HepG2 (cell line): ENCODE measurements at regions not wholly inside any gene's neighbourhood (a gene's known extent, or its start where the extent isn't known, plus 50 kb on each side); places are given as distances from the start of the nearest gene placed in this dataset.
"Not testable (repeated sequence)": the region's sequence is repeated elsewhere in the genome, so short reads cannot be mapped to it uniquely, and the experiment has no call there.

ENCODE experiments used
- ATAC-seq: fragments of 200-7000 bp; cut with Tn5 transposase; 3 replicates; pipeline ENCODE4 v1.9.1; 2020; ENCODE audit warnings: mild to moderate bottlenecking, moderate library complexity
- BruUV-seq: library from RNA; stranded (reverse); fragments of 400-500 nt; replicated peaks from 2 replicates; lab custom pipeline; 2021; lab: Mats Ljungman, UMichigan
- CTCF ChIA-PET: fragments of 300-600 bp; formaldehyde crosslinking; extraction: SDS; loops from one replicate; lab custom pipeline; 2021; ENCODE audit warnings: low total read pairs, inconsistent platforms, low intra/inter-chr PET ratio; lab: Yijun Ruan, JAX
- POLR2A ChIA-PET: fragments of 350-600 bp; sonication (Branson Sonifier 250); formaldehyde crosslinking; loops from one replicate; lab custom pipeline; 2020; ENCODE audit warnings: antibody characterized with exemption, inconsistent platforms; lab: Yijun Ruan, JAX
- DNase-seq: peaks from one replicate; pipeline ENCODE4 v3.0.0-alpha.2; 2015; ENCODE audit warnings: low spot score
- FAIRE-seq: peaks from 3 replicates; lab custom pipeline; 2011; peaks lifted over from hg19 to GRCh38; lab: Jason Lieb, UNC
- H2AFZ ChIP-seq: one replicate; pipeline ENCODE4 v1.6.1; 2011; ENCODE audit warnings: low read length, inconsistent platforms
- H3K27ac ChIP-seq: fragments of 300-600 bp; 3 replicates; pipeline ENCODE4 v1.8.0; 2011; ENCODE audit warnings: mixed run types, mild to moderate bottlenecking, mixed read lengths, low read length, inconsistent platforms; ENCODE audit not compliant: insufficient read depth; ENCODE audit errors: extremely low read length
- H3K27me3 ChIP-seq, 2 experiments: fragments of 200-600 bp in 1 of 2; 2 replicates in 1 of 2; 3 replicates in 1 of 2; pipeline versions ENCODE4 v1.6.0 to v1.8.0; 2011; ENCODE audit warnings: low read length in 2 of 2, mild to moderate bottlenecking in 2 of 2, moderate library complexity in 2 of 2, inconsistent platforms in 1 of 2; ENCODE audit not compliant: insufficient read depth in 2 of 2, control insufficient read depth in 1 of 2
- H3K36me3 ChIP-seq, 2 experiments: fragments of 200-600 bp in 1 of 2; replicated peaks in 1 of 2; 2 replicates in 1 of 2; 3 replicates in 1 of 2; pipeline versions ENCODE4 v1.5.1 to v1.8.0; 2011; ENCODE audit warnings: low read length in 2 of 2, inconsistent platforms in 1 of 2; ENCODE audit not compliant: insufficient read depth in 2 of 2, control insufficient read depth in 1 of 2
- H3K4me1 ChIP-seq: 2 replicates; pipeline ENCODE4 v1.5.1; 2012; ENCODE audit warnings: low read length, inconsistent platforms; ENCODE audit not compliant: insufficient read depth
- H3K4me2 ChIP-seq: 2 replicates; pipeline ENCODE4 v1.6.0; 2011; ENCODE audit warnings: low read depth, low read length, inconsistent platforms
- H3K4me3 ChIP-seq, 3 experiments: fragments of 200-600 bp in 1 of 3; sonication (generic), shearing (Covaris generic) in 1 of 3; replicated peaks in 1 of 3; 2 replicates each; pipeline ENCODE4 v1.5.1; 2011 to 2016; ENCODE audit warnings: low read length in 3 of 3, inconsistent platforms in 2 of 3, low read depth in 2 of 3, mild to moderate bottlenecking in 2 of 3, control low read depth in 1 of 3, mixed read lengths in 1 of 3; ENCODE audit not compliant: insufficient read depth in 1 of 3
- H3K79me2 ChIP-seq: one replicate; pipeline ENCODE4 v1.6.1; 2011; ENCODE audit warnings: low read length, inconsistent platforms; ENCODE audit not compliant: insufficient read depth
- H3K9ac ChIP-seq: 2 replicates; pipeline ENCODE4 v1.6.0; 2011; ENCODE audit warnings: mild to moderate bottlenecking, low read depth, low read length, inconsistent platforms; ENCODE audit not compliant: insufficient read depth
- H3K9me3 ChIP-seq: 2 replicates; pipeline ENCODE4 v1.5.1; 2012; ENCODE audit warnings: mild to moderate bottlenecking, low read length
- H4K20me1 ChIP-seq: 2 replicates; pipeline ENCODE4 v1.6.0; 2011; ENCODE audit warnings: inconsistent platforms, mild to moderate bottlenecking, low read length, moderate library complexity; ENCODE audit not compliant: insufficient read depth
- EEA1 ChIP-seq: sonication (generic); formaldehyde crosslinking; IDR thresholded peaks from 2 replicates; pipeline ENCODE4 v1.5.1; 2020; ENCODE audit warnings: mild to moderate bottlenecking, missing genetic modification reagents, borderline replicate concordance
- ESRRA ChIP-seq: sonication (generic); formaldehyde crosslinking; IDR thresholded peaks from 2 replicates; pipeline ENCODE4 v1.5.1; 2020; ENCODE audit warnings: mild to moderate bottlenecking, low read depth, missing genetic modification reagents
- HHEX ChIP-seq: IDR thresholded peaks from 2 replicates; pipeline ENCODE4 v1.6.1; 2016; ENCODE audit warnings: control low read depth
- MAFK ChIP-seq, 2 experiments: IDR thresholded peaks in 1 of 2; conservative IDR thresholded peaks in 1 of 2; 2 replicates each; pipeline ENCODE4 v1.6.1; 2011; ENCODE audit warnings: improper control_type of control experiment in 2 of 2, low read length in 2 of 2
- MEIS2 ChIP-seq: sonication (generic); formaldehyde crosslinking; IDR thresholded peaks from 2 replicates; pipeline ENCODE4 v1.9.0; 2021; ENCODE audit warnings: mild to moderate bottlenecking, missing genetic modification reagents
- PHF5A ChIP-seq: IDR thresholded peaks from one replicate; pipeline ENCODE4 v1.6.1; 2018; ENCODE audit warnings: low read depth, missing genetic modification reagents; ENCODE audit not compliant: unreplicated experiment
- SOX6 ChIP-seq, 2 experiments: fragments of 450-650 bp in 1 of 2; sonication (generic) in 1 of 2; formaldehyde crosslinking in 1 of 2; IDR thresholded peaks; 2 replicates each; pipeline versions ENCODE4 v1.4.0 to v1.6.1; 2017 to 2020; ENCODE audit warnings: antibody characterized with exemption in 1 of 2, mild to moderate bottlenecking in 1 of 2, missing genetic modification reagents in 1 of 2
- SP140L ChIP-seq: sonication (generic); formaldehyde crosslinking; IDR thresholded peaks from 2 replicates; pipeline ENCODE4 v1.4.0; 2020; ENCODE audit warnings: missing genetic modification reagents, borderline replicate concordance
- SP5 ChIP-seq: IDR thresholded peaks from 2 replicates; pipeline ENCODE4 v1.6.1; 2016; ENCODE audit warnings: low read depth, borderline replicate concordance
- ZMYM4 ChIP-seq: sonication (generic); formaldehyde crosslinking; IDR thresholded peaks from 2 replicates; pipeline ENCODE4 v1.8.1; 2023; ENCODE audit warnings: mild to moderate bottlenecking, missing genetic modification reagents
- ZNF441 ChIP-seq: sonication (generic); formaldehyde crosslinking; IDR thresholded peaks from 2 replicates; pipeline ENCODE4 v1.7.0; 2021; ENCODE audit warnings: missing genetic modification reagents, borderline replicate concordance
- WGBS: methylation state at CpG from one replicate; pipeline ENCODE4 v1.1.6; 2017; ENCODE audit warnings: low lambda C conversion rate; 5-methylcytosine and 5-hydroxymethylcytosine counted together
- in situ Hi-C: cut with HindIII; loops from 2 replicates; pipeline ENCODE4 v1.10.0; 2017; ENCODE audit warnings: low pct_unique_long_range_greater_than_20kb; ENCODE audit not compliant: extremely low pct_ligation_motif_present
- intact Hi-C: fragments of 100-400 bp; cut with micrococcal nuclease; formaldehyde crosslinking; loops from one replicate; pipeline ENCODE4 v1.10.0; 2022; ENCODE audit not compliant: unreplicated experiment
- TF ChIP-seq, protein P1 (sequence below): sonication (generic); formaldehyde crosslinking; IDR thresholded peaks from 2 replicates; pipeline ENCODE4 v1.5.0; 2020; ENCODE audit warnings: mild to moderate bottlenecking, low read depth, missing genetic modification reagents, borderline replicate concordance
- TF ChIP-seq, protein P2 (sequence below): sonication (generic); formaldehyde crosslinking; IDR thresholded peaks from 2 replicates; pipeline ENCODE4 v1.5.0; 2020; ENCODE audit warnings: missing genetic modification reagents

DNA sequence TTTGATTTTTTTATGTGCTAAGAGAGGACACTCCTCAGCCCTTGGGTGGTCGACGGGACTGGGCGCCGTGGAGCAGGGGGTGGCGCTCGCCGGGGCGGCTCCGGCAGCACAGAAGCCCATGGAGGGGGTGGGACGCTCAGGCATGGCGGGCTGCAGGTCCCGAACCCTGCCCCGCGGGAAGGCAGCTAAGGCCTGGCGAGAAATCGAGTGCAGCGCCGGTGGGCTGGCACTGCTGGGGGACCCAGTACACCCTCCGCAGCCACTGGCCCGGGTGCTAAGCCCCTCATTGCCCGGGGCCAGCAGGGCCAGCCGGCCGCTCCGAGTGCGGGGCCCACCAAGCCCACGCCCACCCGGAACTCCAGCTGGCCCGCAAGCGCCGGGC is 669.7 kb upstream of the CTNND2 start:
- ATAC-seq, POLR2A ChIA-PET, H3K4me2 ChIP-seq, BruUV-seq, H3K4me1 ChIP-seq, in situ Hi-C loops, H2AFZ ChIP-seq, H3K27ac ChIP-seq, intact Hi-C loops, H3K9ac ChIP-seq, DNase-seq, H3K27me3 ChIP-seq, H3K36me3 ChIP-seq, H4K20me1 ChIP-seq, FAIRE-seq, CTCF ChIA-PET, H3K4me3 ChIP-seq, H3K79me2 ChIP-seq: not testable (repeated sequence)
- 78% methylated on average over 9 of the region's 30 CpGs for WGBS
- peaks cover 59% of the 10 kb centered on the region for H3K9me3 ChIP-seq

DNA sequence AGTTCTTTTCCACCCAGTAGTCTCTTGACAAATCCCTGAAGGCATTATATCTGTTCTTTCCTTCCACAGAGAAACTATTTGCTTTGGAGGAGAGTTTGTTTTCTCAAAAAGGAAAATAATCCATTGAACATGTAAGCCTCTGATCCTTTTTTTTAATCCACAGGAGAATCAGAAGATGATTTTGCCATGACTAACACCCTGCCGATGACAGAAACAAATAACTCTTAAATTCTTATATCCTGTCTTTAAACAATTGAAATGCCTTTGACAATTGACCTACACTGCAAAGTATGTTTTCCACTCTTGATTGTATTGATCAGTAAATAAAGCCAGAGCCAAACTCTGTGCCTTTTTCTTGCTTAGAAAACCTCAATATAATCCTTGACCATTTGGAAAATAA is 666.4 kb upstream of the CTNND2 start:
- Histone ChIP-seq H3K4me2 (no peak overlapping the region), H3K36me3 (no peaks in the 10 kb centered on the region), H3K4me1 (no peaks in the 10 kb centered on the region), H3K79me2 (no peaks in the 10 kb centered on the region), H3K4me3 (no peak overlapping the region), H3K27me3 (no peaks in the 10 kb centered on the region), H3K9ac (no peak overlapping the region), H4K20me1 (no peaks in the 10 kb centered on the region), H2AFZ (no peak overlapping the region), H3K27ac (no peak overlapping the region), H3K9me3 (peaks cover 77% of the 10 kb centered on the region)
- intact Hi-C loops (no loop called here), in situ Hi-C loops (no loop called here)
- FAIRE-seq (no peak), ATAC-seq (no peak), DNase-seq (no peak)
- ChIA-PET CTCF (no interaction called here), POLR2A (no interaction called here)
- WGBS: 0% methylated on average over 1 of the region's 1 CpG
- no TSS peak for BruUV-seq
- TF ChIP-seq EEA1 (CRISPR knock-in tag) (no peak), ZMYM4 (no peak), ZNF441 (no peak), HHEX (CRISPR knock-in tag) (no peak), PHF5A (CRISPR knock-in tag) (no peak), SP5 (CRISPR knock-in tag) (no peak), SP140L (CRISPR knock-in tag) (no peak), SOX6 (IDR thresholded peaks at IDR 0.05) (no peak), SOX6 (CRISPR knock-in tag; IDR thresholded peaks at IDR 0.05) (no peak), ESRRA (CRISPR knock-in tag) (no peak), MEIS2 (no peak), MAFK (conservative IDR thresholded peaks at IDR 0.05 in 1 of 2, IDR thresholded peaks at IDR 0.05 in 1 of 2; ENCODE audit: low read length in 2 of 2) (no peak)
- TF ChIP-seq, protein P1, sequence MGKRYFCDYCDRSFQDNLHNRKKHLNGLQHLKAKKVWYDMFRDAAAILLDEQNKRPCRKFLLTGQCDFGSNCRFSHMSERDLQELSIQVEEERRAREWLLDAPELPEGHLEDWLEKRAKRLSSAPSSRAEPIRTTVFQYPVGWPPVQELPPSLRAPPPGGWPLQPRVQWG (CRISPR knock-in tag): no peak
- TF ChIP-seq, protein P2, sequence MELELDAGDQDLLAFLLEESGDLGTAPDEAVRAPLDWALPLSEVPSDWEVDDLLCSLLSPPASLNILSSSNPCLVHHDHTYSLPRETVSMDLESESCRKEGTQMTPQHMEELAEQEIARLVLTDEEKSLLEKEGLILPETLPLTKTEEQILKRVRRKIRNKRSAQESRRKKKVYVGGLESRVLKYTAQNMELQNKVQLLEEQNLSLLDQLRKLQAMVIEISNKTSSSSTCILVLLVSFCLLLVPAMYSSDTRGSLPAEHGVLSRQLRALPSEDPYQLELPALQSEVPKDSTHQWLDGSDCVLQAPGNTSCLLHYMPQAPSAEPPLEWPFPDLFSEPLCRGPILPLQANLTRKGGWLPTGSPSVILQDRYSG (CRISPR knock-in tag): no peak
